GM12872 (cell line): ENCODE measurements at regions not wholly inside any gene's neighbourhood (a gene's known extent, or its start where the extent isn't known, plus 50 kb on each side); places are given as distances from the start of the nearest gene placed in this dataset.

ENCODE experiments used
- TF ChIP-seq, protein P1 (sequence below): IDR thresholded peaks from 3 replicates; pipeline ENCODE4 v1.5.1; 2011; ENCODE audit warnings: low read depth, mild to moderate bottlenecking, low read length, moderate library complexity; ENCODE audit not compliant: insufficient read depth

DNA sequence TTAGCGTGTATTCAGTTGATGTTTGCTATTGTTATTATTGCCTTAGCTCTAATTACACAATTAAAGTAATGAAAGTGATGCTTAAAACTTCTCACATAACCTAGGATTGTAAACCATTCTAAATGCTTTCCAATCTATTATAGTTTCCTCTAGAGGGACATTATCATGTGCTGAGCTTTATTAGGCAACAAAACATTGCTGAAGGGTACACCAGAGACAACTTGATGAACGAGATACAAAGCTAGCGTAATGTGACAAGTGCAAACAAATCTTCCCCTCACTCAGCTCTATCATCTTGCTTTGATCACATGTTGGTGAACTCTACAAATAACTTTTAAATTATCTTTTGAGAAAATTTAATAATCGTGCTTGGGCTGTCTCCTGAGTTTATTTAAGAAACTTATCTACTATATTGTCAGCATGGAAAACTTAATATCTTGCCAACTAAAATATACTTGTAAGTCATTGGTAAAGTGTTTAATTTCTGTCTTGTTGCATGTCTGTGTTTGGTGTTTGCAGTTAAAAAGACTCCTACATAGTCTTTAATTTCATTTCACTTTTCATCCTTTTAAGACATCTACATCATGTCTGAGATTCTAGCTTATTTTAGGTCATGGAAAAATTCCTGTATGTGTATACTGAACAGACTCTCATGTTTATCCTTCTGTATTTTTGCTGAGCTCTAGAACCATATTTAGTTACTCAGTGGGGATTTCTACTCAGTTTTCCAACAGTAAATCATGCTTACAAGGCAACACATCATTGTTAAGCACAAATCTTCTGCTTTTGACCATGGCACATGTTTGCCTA is 104.2 kb upstream of the ADAMTS5 start:
- TF ChIP-seq, protein P1, sequence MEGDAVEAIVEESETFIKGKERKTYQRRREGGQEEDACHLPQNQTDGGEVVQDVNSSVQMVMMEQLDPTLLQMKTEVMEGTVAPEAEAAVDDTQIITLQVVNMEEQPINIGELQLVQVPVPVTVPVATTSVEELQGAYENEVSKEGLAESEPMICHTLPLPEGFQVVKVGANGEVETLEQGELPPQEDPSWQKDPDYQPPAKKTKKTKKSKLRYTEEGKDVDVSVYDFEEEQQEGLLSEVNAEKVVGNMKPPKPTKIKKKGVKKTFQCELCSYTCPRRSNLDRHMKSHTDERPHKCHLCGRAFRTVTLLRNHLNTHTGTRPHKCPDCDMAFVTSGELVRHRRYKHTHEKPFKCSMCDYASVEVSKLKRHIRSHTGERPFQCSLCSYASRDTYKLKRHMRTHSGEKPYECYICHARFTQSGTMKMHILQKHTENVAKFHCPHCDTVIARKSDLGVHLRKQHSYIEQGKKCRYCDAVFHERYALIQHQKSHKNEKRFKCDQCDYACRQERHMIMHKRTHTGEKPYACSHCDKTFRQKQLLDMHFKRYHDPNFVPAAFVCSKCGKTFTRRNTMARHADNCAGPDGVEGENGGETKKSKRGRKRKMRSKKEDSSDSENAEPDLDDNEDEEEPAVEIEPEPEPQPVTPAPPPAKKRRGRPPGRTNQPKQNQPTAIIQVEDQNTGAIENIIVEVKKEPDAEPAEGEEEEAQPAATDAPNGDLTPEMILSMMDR, result no peak

DNA sequence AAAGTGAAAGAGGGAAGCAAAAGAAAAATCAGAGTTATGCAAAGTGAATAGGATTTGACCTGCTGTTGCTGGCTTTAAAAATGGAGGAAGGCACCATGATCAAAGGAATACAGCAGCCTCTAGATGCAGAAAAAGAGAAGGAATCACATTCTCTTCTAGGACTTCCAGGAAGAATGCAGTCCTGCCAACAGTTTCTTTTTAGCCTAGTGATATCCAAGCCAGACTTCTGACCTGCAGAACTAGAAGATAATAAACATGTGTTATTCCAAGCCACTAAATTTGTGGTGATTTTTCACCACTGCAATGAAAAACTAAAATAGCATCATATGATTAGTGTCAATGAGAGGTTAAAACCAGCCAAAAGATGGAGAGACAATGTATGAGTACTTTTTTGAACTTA is 101.9 kb upstream of the ADAMTS5 start:
- TF ChIP-seq, protein P1, result no peak

DNA sequence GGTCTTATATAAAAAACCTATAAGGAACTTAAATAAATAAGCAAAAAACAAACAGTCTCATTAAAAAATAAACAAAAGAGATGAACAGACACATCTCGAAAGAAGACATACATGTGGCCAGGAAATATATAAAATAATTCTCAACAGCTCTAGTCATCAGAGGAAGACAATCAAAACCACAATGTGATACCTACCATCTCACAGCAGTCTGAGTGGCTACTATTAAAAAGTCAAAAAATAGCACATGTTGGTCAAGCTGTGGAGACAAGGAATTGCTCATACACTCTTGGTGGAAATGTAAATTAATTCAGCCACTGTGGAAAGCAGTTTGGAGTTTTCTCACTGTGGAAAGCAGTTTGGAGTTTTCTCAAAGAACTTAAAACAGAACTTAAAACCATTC is 100.3 kb upstream of the ADAMTS5 start:
- TF ChIP-seq, protein P1, result no peak

DNA sequence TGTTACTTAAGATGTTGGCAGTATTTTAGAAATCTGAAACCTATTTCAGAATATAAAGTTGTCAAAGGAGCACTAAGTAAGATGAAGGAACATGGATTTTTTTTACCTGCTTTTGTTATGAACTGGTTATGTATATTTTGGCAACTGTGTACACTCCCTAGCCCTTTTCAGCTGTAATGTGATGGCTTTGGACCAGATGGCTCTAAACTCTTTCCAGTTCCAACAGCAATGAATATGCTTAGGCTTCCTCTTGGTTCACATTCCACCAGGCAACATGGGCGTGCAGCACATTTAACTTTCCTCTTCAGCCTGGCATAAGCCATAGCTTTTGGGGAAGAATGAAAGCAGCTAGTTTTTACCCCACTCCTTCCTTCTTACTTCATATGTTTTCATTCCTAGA is 95.6 kb upstream of the ADAMTS5 start:
- TF ChIP-seq, protein P1, result no peak

DNA sequence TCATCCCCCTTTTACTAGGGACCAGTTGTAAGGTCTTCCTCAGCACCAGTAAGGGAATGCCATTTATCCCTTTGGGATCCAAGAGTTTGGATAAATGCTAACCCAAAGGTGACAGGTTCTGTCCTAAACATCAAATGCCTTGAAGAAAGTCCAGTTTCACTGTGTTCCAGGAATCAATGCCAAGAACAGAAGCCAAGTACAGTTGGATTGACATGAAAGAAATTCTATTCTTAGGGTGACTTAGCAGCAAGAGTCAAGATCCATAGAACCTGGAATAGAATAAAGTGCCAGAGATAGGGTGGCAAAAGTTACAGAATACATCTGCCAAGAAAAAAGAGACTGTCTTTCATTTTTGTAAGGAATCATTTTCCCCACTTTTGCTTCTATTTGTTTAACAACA is 94.9 kb upstream of the ADAMTS5 start:
- TF ChIP-seq, protein P1, result no peak

DNA sequence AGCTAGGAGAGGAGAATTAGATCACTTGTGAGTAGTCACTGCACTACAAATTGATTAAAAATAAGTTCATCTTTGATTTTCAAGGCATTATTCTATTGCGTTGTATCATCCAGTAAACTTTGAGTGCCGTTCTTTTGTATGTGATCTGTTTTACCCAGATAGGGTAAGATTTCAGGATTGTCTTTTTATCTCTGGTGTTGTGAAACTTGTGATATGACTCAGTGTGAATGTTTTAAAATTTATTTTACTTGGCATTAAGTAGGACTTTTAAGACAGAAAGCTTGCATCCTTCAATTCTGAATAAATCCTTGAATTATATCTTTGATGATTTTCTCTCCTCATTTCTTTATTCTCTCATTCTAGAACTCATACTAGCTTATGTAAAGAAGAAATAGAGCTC is 93.3 kb upstream of the ADAMTS5 start:
- TF ChIP-seq, protein P1, result no peak

DNA sequence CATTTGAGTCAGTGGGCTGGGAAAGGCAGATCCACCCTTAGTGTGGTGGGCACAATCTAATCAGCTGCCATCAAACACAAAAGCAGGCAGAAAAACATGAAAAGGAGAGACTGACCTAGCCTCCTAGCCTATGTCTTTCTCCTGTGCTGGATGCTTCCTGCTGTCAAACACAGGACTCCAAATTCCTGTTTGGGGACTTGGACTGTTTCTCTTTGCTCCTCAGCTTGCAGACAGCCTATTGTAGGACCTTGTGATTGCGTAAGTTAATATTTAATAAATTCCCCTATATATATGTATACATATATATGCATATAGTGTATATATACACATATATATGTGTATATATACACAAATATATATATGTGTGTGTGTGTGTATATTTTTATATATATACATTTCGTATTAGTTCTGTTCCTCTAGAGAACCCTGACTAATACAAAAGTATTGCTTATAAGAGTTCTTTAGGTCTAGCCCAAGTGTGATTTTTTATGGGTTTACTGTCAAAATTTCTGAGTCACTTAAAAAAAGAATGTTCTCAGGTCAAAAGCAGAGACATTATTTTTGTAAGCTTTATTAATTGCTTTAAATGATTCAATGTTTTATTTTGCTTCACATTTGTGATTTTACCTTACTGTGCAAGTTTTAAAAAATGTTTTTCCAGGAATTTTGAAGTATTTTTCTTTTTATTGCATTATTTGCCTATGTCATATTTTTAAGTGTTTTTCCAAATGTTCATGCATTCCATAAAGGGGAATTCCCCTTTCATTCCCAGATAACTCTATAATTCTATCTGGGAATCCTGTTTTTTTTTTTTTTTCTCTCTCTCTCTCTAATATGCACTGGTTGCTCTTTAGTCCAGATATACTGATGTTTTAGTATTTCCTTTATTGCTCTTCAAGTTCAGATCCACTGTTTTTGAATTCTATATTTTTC is 92.1 kb upstream of the ADAMTS5 start:
- TF ChIP-seq, protein P1, result no peak
